SW480 (cell line): ENCODE measurements at regions not wholly inside any gene's neighbourhood (a gene's known extent, or its start where the extent isn't known, plus 50 kb on each side); places are given as distances from the start of the nearest gene placed in this dataset.

Experiments used
- DNase-seq: peaks from one replicate; pipeline ENCODE4 v3.0.0-alpha.2; 2016; ENCODE audit warnings: low spot score

DNA sequence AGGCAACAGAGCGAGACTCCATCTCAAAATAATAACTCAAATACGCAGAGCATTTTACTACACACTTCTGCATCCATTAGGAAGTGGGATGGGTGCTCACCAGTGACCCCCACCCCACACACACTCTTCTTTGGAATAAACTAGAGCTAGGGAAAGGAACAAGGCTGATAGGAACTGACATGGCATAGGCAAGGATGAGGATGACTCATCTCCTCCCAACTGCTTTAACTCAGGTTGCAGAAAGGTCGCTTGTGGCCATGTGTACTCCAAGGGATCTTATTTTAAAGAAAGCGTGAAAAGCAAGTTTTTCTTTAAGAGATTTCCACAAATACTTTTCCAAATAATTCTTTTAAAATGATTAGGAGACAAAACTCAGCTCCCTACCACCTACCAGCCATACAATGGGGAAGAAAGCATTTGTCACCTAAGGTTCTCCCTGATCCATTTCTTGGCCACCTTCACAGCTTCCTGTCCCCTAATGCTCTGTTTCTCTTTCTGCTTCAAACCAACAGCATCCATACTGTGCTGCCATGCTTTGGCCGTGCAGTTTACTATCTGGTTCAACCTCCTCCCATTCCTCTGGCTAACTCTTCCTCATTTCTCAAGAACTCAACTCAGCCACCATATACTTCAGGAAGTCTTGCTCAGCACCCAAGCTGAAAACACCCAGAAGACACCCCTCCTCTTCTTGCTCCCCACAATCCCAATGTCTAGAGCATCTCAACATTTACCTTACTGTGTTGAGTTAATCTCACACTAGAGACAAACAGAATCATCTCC lies 211.9 kb downstream of the ACTL7B start:
- no peak for DNase-seq

DNA sequence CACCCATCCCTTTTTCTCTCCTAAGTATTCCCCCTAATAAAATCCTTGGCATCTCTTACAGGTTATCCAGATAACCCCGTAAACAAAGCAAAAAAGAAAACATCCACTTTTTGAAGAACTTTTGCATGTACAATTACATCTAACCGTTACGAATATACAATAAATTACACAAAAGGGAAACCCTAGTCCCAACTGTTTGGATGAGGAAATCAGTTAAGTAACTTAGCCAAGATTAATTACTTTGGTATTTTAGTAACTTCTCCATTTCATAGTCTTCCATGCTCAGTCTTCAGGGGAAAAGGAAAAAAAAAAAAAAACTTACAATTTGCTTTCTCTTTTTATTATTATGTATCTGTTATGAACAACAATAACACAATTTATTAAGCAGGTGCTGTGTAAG lies 212.9 kb downstream of the ACTL7B start:
- DNase-seq, result no peak

DNA sequence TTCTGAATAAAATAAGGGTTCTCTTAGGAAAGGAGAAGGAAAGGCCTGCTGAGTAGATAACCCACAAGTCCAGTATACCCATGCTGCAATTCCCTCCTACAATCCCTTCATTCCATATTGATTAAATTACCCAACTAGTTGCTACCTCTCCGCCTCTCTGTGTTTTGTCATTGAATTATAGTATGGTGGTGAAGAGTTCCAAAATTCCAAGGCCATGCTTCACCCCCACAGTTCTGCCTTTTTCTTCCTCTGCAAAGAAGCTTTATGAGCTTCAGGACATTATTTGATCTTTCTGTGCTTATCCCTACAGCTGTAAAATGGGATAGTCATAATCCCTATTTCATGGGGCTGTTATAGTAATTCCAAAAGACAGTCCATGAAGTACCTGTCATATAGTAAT lies 215.6 kb downstream of the ACTL7B start:
- DNase-seq, result no peak

DNA sequence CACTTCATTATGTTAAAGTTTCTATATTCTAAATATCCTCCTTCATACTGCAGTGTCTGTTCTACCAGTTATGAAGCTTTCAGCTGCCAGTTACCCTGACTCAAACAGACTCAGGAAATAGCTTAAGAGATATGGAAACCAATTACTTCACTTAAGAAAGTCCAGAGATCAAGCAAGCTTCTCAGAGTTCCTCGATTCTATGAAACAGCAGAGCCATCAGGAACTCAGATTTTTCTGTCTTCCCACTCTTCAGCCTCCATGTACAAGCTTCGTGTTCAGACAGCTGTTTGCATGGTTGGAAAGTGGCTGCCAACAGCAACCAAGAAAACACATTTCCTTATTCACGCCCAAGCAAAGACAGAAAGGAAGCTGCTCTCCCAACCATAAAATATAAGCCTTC lies 216.1 kb downstream of the ACTL7B start:
- DNase-seq, result no peak

DNA sequence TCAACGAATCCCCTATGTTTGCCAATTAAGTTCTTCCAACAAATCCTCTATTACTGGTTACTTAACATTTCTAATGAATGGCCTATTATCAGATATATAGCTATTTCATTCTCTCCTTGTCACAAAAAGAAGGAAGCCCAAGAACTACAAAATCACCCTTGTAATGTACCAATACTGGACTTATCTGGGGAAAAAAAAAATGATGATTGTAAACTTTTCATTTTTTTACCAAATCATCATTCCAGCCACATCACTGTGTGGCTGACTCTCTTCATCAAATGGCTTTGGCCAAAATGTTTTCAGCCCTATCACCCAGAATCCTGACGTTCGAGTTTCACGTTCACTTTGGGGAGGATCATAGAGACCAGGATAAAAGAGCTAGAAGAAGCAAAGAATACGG lies 216.7 kb downstream of the ACTL7B start:
- DNase-seq, result no peak

DNA sequence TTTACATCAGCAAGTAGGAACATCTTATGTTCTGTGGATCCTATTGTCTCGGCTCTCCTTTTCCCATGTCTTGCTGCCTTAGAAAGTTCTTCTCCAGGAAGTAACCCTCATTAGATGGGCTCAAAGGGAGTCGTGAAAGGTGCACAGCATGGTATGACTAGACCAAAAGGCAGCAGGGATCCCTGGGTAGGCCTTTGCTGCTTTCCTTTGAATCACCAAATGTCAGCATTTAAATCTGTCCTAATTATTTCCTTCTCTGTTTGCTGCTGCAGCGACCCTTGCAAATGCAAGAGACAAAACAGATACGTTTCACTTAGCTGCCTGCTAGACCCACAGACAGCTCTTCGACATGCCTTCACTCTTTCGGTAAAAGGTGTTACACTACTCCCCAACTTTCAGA lies 218.4 kb downstream of the ACTL7B start:
- no peak for DNase-seq

DNA sequence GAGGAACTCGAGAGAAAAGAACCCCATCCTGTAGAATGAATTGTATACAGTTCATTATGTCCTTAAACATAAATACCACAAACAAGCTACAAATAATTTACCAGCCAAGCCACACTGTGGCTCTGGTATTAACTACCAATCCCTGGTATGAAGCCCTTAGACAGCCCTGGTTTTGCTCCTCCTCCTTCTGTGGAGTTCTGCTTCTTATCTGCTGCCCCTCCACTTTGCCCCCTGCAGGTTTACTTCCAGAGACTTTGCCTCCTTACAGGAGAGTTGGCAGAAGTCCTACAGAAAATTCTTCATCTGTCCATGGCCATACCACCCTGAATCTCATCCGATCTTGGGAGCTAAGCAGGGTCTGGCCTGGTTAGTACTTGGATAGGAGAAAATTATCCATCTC lies 219.8 kb downstream of the ACTL7B start:
- DNase-seq, result peak; percentile 34

DNA sequence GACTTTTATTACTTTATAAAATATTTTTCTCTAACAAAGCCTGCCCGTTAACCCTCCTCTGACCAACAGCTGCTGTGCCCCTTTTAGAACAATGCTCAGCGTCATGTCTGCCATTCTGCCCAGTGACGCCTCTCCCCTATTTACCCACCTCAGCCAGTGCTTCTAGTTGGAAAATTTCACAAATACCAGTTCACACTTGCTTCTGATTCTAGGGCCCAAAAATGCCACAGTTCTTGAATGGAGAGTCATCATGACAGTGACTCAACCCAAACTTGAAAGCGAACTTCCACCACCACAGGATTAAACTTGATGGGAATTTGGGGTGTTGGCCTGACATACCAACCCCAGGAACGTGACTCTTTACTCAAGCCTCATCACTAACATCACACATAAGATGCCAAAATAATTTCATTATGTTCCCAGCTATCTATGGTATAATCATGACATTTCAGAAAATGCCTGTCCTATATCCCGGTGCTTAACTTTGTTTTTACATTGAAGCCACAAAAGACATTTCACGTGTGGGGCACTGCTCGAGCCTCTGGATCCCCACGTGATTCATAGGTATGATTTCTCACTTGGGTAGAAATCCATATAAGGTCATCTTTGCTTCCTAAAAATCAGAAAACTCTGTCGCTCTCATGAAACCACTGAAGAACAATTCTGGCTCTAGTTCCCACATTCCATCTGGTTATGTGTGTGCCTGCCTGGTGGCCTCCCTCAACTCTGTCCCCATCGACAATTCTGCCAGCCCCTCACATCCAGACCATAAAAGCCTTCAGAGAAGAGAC lies 220.9 kb downstream of the ACTL7B start:
- peak; percentile 97 for DNase-seq

DNA sequence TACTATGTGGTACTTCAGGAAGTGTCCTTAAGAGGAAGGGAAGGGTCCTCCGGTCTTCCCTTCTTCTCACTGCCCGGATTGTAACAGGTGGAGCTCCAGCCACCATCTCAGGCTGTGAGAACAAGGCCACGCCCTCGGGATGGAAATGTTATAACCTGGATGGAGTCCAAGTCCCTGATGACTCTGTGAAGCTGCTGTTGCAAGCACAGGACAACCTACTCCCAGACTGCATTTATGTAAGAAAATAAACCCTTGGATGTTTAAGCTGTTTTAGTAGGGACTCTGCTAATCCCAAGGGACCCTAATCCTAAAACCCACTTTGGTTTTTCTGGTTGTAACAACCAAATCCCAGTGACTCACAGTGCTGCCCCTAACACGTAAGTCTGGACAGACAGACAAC lies 221.6 kb downstream of the ACTL7B start:
- peak; percentile 90 for DNase-seq

DNA sequence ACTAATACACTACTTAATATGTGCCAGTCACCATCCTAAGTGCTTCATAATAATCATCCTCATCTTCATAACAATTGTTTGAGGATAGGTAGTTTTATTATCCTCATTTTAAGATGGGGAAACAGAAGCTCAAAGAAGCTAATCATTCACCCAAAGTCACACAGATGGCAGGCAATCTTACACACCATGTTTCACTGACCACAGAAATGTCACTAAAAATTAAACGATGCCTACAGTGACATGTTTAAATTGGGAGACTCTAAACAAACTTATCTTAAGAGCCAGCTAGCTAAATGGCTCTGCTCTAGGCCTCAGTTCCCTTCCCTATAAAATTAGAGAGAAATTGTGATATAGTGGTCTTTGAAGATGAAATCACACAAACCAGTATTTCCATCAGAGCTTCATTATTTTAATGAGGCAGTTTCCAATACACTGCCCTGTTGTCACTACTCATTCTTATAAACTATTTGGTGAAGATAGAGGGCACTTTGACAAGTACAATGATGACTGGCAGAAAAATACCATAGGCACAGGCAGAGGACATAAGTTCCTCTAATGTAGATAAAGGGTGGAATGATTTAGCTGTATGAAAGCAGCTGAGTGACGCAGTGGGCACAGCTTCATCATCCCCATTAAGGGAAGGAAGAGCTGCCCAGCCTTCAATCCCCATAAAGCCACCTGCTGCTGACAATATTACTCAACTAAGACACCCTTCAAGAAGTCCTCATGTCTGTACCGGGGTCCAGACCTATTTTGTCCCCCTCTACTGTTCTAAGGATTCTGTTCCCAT lies 224.1 kb downstream of the ACTL7B start:
- DNase-seq, result no peak

DNA sequence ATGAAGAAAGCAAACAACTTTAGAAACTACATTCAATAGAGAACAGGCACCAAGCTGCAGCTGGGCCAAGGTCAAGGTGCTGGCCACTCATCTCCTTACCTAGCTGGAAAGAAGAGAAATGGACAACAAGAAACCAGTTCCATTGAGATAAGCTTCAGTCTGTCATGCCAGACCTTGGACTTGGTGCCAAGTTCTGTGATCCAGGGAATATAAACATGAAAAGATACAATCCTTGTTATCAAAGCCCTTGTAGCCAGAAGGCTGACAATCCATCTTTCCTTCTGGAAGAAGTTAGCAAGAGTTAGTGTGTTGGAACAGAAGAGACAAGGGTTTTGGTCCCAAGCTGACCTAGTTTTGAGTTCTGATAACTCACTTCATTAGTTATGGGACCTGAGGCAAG lies 227.5 kb downstream of the ACTL7B start:
- no peak for DNase-seq

DNA sequence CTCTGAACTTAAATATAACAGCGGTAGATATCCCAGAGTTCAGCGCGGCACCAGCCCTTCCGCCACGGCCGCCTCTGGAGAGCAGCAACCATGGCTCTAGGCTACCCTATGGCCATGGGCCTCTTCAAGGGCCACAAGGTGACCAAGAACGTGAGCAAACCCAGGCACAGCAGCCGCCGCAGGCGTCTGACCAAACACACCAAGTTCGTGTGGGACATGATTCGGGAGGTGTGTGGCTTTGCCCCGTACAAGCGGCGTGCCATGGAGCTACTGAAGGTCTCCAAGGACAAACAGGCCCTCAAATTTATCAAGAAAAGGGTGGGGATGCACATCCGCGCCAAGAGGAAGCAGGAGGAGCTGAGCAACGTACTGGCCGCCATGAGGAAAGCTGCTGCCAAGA lies 229.0 kb downstream of the ACTL7B start:
- DNase-seq, result no peak

DNA sequence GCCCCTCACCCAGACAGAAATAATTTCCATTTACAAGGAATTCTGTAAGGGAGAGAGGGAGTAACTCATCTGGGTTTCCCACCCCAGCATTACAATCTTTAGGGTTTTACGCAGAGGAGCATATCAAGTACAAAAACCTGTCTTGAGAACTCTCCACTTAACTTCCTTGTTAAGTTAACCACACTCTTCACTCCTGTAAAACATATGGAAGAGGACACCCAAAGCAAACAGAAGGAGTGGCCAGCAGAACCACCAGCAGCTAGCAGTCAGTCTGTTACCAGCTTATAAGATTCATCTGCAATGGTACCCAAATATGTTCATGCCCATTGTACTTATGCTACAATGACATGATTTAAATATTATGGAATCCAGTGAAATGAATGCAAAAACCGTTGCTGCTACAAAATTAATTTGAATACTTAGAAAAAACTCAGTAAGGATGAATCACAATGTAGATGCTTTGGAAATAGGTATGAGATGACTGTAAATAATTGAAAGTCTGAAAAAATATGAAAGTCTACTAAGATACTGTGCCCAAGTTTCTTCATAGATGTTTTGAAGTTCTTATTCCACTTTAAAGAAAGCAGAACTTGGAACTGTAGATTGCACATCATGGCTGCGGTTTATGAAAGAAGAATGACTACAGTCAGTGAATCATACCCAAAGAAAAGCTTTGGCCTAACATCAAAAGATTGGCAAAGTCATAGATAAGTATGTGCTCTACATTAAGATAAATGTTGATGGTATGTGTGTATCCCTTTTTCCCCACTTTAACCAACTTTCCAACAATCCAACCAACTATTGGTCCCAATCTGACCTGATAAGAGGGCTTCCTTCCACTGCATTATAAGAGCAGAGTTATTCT lies 233.6 kb downstream of the ACTL7B start:
- peak; percentile 24 for DNase-seq

DNA sequence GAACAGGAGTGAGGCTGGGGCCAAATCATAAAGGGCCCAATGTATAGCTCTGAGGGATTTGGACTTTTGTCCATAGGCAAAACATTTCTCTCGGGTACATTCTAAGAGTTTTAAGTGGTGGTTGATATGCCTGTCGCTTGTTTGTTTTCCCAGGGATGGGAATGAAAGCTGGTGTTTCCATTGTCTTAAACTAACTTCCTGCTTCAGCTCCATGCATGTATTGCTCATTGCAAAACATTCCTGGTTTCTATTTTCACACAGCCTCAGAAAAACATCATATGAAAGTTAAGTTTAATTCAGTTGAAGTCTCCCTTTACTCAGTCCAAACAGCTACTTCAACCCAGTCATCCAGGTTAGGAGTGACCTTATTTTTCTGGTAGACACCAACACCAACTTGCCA lies 235.0 kb downstream of the ACTL7B start:
- no peak for DNase-seq

DNA sequence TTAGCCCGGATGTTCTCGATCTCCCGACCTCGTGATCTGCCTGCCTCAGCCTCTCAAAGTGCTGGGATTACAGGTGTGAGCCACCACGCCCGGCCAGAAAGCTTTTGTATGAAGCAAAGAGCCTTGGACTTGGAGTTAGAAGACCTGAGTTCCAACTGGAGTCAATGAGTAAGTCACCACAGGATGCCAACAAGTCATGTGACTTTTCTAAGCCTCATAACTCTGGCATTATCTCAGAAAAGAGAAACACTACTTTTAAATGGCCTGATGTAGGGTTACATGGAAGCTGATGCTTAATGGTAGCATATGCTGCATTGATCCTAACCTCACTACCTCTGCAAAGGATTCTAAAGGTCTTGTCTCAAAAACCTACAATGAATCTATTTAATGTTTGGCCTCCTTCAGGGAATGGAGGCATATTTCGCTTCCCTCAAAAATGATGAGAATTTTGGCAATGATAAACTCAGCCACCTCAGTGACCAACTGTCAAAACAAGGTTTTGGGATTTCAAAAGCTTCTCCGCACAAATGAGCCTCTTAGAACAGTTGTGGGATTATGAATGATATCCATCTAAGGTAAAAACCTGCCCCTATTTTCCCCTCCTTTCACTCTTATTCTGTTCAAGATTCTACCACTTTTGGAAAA lies 236.8 kb downstream of the ACTL7B start:
- no peak for DNase-seq

DNA sequence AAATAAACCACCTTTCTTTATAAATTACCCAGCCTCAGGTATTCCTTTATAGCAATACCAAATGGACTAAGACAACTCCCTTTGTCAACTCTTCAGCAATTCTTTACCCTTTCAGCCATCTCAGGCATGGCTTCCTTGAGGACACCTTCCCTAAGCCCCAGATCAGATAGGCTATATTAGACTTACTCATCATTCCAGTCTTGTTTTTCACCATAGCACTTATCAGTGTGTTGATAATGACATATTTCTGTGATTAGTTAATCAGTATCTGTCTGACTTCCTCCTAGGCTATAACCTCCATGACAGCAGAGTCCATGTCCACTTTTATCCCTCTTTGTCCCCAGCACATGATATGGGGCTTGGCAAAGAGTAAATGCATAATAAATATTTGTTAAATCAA lies 238.1 kb downstream of the ACTL7B start:
- no peak for DNase-seq

DNA sequence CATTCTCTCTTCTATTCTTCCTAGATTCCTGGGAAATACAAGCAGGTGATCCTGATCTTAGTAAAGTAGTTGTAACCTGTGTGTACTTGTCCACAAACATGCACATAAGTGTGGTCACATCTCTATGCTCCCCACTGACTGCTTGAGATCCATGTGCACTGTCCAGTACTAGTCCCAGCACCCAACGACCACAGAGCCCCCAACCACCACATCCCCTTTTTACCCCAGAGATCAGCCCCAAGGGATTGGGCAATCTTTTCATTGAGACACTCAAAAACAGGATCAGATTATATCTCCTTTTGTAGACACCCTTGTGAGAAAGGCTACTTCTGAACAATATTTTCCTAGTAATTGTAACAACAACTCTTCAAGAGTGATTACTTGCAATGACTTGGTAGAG lies 240.6 kb downstream of the ACTL7B start:
- no peak for DNase-seq

DNA sequence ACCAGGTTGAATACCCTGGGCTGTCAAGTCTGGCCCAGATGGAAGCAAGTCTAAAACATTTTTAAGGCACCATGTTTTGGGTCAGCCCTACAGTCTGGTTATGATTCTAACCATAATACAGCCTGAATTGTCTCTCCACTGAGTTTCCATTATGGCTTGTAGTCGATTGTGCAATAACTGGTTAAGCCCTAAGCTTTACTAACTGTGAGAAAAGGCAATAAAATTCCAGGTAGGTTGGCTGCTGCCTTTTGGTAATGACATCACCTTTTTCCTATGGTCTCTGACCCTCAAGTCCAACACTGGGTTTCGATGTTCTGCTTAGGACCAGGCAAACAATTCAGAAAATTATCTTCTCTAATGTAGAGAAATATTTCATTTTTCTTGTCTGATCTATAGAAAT lies 243.3 kb downstream of the ACTL7B start:
- no peak for DNase-seq

DNA sequence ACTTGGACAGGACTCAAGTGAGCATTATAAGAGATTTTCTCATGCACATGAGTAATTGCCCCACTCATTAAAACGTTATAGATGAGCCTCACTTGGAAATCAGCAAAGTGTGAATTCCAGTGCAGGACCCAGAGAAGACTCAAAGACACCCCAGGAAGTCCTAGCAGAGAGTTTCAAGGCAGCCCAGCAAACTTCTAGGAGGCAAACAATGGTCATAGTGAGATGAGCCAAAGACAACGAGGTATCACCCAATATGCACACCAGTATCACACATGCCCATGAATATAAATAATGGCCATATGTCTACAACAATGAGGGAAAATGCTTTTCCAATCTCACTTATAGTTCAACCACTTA lies 245.9 kb downstream of the ACTL7B start:
- DNase-seq, result no peak

DNA sequence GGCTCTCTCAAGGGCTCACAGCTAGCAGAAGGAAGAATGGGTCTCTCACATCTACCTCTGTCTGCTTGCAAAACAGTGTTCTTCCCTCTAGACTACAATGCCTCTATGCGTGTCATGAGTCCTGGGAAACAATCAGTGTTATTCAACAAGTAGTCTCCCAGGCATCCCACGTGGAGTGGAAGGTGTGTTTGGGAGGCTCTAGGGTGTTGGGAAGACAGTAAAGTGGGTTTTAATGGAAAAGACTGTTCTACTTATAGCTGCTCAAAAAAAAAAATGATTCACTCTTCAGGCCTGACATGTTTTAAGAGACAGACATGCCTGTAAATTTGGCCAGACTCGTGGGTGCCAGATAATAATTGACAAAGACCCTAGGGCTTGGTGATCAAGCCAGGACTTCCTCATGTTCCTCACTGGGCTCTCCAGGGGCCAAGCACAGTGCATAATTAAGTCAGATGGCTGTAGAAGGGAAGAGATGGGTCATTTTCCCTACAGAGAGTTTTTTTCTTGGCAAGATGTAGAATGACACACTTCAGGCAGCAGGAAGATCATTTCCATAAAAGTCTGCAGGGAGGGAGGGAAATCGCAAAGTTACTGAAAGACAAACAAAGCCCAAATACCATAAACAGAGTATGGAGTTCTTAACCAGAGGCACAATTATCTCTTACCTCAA lies 246.4 kb downstream of the ACTL7B start:
- DNase-seq, result no peak

DNA sequence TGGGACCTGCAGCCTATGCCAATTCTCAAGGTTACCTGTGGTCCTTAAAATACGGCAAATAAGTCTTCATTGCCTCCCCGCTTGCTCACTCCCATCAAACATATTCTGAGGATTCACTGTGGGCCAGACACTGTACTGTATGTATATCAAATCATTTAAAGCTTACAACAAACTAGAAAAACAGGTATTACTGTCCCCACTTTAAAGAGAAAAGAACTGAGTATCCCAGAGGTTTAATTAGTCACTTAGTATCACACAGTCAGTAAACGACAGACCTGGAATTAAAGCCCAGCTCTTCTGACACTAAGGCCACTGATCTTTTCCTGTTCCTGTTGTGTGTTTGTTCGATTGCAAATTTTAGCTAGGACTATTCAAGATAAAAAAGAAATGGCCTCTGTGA lies 248.2 kb downstream of the ACTL7B start:
- DNase-seq, result no peak
